IMR-90 (cell line): ENCODE measurements at regions not wholly inside any gene's neighbourhood (a gene's known extent, or its start where the extent isn't known, plus 50 kb on each side); places are given as distances from the start of the nearest gene placed in this dataset.

Experiments
- ATAC-seq: fragments of 200-7000 bp; cut with Tn5 transposase; 2 replicates; pipeline ENCODE4 v1.9.1; 2020; ENCODE audit warnings: low read depth, mild to moderate bottlenecking, moderate library complexity
- BruUV-seq: library from RNA; stranded (reverse); fragments of 400-500 nt; replicated peaks from 2 replicates; lab custom pipeline; 2021; lab: Mats Ljungman, UMichigan
- CTCF ChIA-PET: fragments of 300-600 bp; formaldehyde crosslinking; extraction: SDS; loops from one replicate; lab custom pipeline; 2021; ENCODE audit warnings: antibody characterized with exemption; lab: Yijun Ruan, JAX
- POLR2A ChIA-PET: fragments of 300-600 bp; sonication (Branson Sonifier 250); formaldehyde crosslinking; loops from one replicate; lab custom pipeline; 2022; ENCODE audit warnings: antibody characterized with exemption; ENCODE audit not compliant: unreplicated experiment; lab: Charles Lee
- DNase-seq: peaks from one replicate; pipeline ENCODE4 v3.0.0; 2013
- H2AFZ ChIP-seq: replicated peaks from 2 replicates; pipeline ENCODE3; 2013; ENCODE audit warnings: low read length, mild to moderate bottlenecking; ENCODE audit not compliant: poor library complexity
- H2AK5ac ChIP-seq: 2 replicates; pipeline ENCODE4 v1.6.1; 2013; ENCODE audit warnings: low read depth, low read length, inconsistent platforms
- H2AK9ac ChIP-seq: replicated peaks from 2 replicates; pipeline ENCODE3; 2013; ENCODE audit warnings: mild to moderate bottlenecking, low read depth, low read length, moderate library complexity; ENCODE audit not compliant: poor library complexity
- H2BK120ac ChIP-seq: 2 replicates; pipeline ENCODE4 v1.6.1; 2013; ENCODE audit warnings: low read depth, low read length, inconsistent platforms
- H2BK15ac ChIP-seq: 3 replicates; pipeline ENCODE4 v1.6.1; 2013; ENCODE audit warnings: low read depth, low read length, inconsistent platforms
- H2BK20ac ChIP-seq: 2 replicates; pipeline ENCODE4 v1.6.1; 2013; ENCODE audit warnings: low read depth, mild to moderate bottlenecking, inconsistent platforms, low read length, moderate library complexity
- H2BK5ac ChIP-seq: 2 replicates; pipeline ENCODE4 v1.6.1; 2013; ENCODE audit warnings: mild to moderate bottlenecking, low read depth, low read length, inconsistent platforms; ENCODE audit not compliant: poor library complexity, severe bottlenecking
- H3K14ac ChIP-seq: replicated peaks from 2 replicates; pipeline ENCODE4 v1.6.1; 2013; ENCODE audit warnings: low read depth, low read length, inconsistent platforms
- H3K18ac ChIP-seq: 2 replicates; pipeline ENCODE4 v1.6.1; 2013; ENCODE audit warnings: low read depth, low read length, control low read depth
- H3K23ac ChIP-seq: 2 replicates; pipeline ENCODE4 v1.6.1; 2013; ENCODE audit warnings: low read depth, low read length, inconsistent platforms
- H3K27ac ChIP-seq: 2 replicates; pipeline ENCODE4 v1.5.1; 2013; ENCODE audit warnings: mild to moderate bottlenecking, control low read depth, low read length; ENCODE audit not compliant: insufficient read depth
- H3K27me3 ChIP-seq: 2 replicates; pipeline ENCODE4 v1.6.1; 2013; ENCODE audit warnings: low read length; ENCODE audit not compliant: control insufficient read depth, insufficient read depth
- H3K36me3 ChIP-seq: 2 replicates; pipeline ENCODE4 v1.6.1; 2013; ENCODE audit warnings: low read length, mixed read lengths; ENCODE audit not compliant: control insufficient read depth, insufficient read depth
- H3K4ac ChIP-seq: 2 replicates; pipeline ENCODE4 v1.6.1; 2013; ENCODE audit warnings: low read depth, low read length, inconsistent platforms
- H3K4me1 ChIP-seq: 2 replicates; pipeline ENCODE4 v1.6.1; 2013; ENCODE audit warnings: low read length, mixed read lengths; ENCODE audit not compliant: control insufficient read depth, insufficient read depth
- H3K4me2 ChIP-seq: 2 replicates; pipeline ENCODE4 v1.6.1; 2013; ENCODE audit warnings: low read depth, mild to moderate bottlenecking, control low read depth, low read length, moderate library complexity
- H3K4me3 ChIP-seq: 2 replicates; pipeline ENCODE4 v1.5.1; 2013; ENCODE audit warnings: low read depth, mild to moderate bottlenecking, control low read depth, low read length, moderate library complexity; ENCODE audit not compliant: insufficient read depth
- H3K56ac ChIP-seq: 2 replicates; pipeline ENCODE4 v1.6.1; 2013; ENCODE audit warnings: low read length, inconsistent platforms; ENCODE audit not compliant: insufficient read depth; ENCODE audit errors: extremely low read depth
- H3K79me1 ChIP-seq, 2 experiments: 2 replicates each; pipeline ENCODE4 v1.6.1; 2013; ENCODE audit warnings: low read length in 2 of 2, inconsistent platforms in 1 of 2, low read depth in 1 of 2
- H3K9ac ChIP-seq: 2 replicates; pipeline ENCODE4 v1.6.1; 2013; ENCODE audit warnings: low read depth, low read length, control low read depth
- H3K9me1 ChIP-seq: 2 replicates; pipeline ENCODE4 v1.6.1; 2013; ENCODE audit warnings: low read length, inconsistent platforms; ENCODE audit not compliant: insufficient read depth
- H3K9me3 ChIP-seq: 2 replicates; pipeline ENCODE4 v1.6.1; 2013; ENCODE audit warnings: low read length; ENCODE audit not compliant: control insufficient read depth, insufficient read depth
- H4K20me1 ChIP-seq: 2 replicates; pipeline ENCODE4 v1.6.1; 2013; ENCODE audit warnings: low read length, inconsistent platforms; ENCODE audit not compliant: insufficient read depth
- H4K5ac ChIP-seq: 2 replicates; pipeline ENCODE4 v1.6.1; 2013; ENCODE audit warnings: mild to moderate bottlenecking, low read depth, low read length, control low read depth
- H4K8ac ChIP-seq, 2 experiments: 2 replicates each; pipeline ENCODE4 v1.6.1; 2013; ENCODE audit warnings: low read depth in 2 of 2, low read length in 2 of 2, control low read depth in 1 of 2, inconsistent platforms in 1 of 2
- H4K91ac ChIP-seq: 2 replicates; pipeline ENCODE4 v1.6.1; 2013; ENCODE audit warnings: low read depth, low read length, inconsistent platforms; ENCODE audit not compliant: insufficient read depth
- BHLHE40 ChIP-seq: fragments of 150-350 bp; IDR thresholded peaks from 2 replicates; pipeline ENCODE4 v1.6.1; 2016; ENCODE audit warnings: mild to moderate bottlenecking, low read depth, low read length
- CEBPB ChIP-seq: IDR thresholded peaks from 2 replicates; pipeline ENCODE4 v1.6.1; 2012; ENCODE audit warnings: low read depth, low read length, improper control_type of control experiment
- CHD1 ChIP-seq: IDR thresholded peaks from 2 replicates; pipeline ENCODE4 v1.6.1; 2012; ENCODE audit warnings: low read depth, low read length, improper control_type of control experiment
- FOS ChIP-seq: fragments of 150-350 bp; IDR thresholded peaks from 2 replicates; pipeline ENCODE4 v1.6.1; 2016; ENCODE audit warnings: low read depth, low read length
- MAFK ChIP-seq: IDR thresholded peaks from 2 replicates; pipeline ENCODE4 v1.6.1; 2012; ENCODE audit warnings: low read depth, low read length, improper control_type of control experiment
- MAZ ChIP-seq: IDR thresholded peaks from 2 replicates; pipeline ENCODE4 v1.6.1; 2012; ENCODE audit warnings: low read depth, mild to moderate bottlenecking, low read length, improper control_type of control experiment, moderate library complexity, borderline replicate concordance
- MXI1 ChIP-seq: IDR thresholded peaks from 2 replicates; pipeline ENCODE4 v1.6.1; 2012; ENCODE audit warnings: low read depth, mild to moderate bottlenecking, low read length, moderate library complexity, borderline replicate concordance
- NFE2L2 ChIP-seq: fragments of 150-350 bp; IDR thresholded peaks from 2 replicates; pipeline ENCODE4 v1.6.1; 2016; ENCODE audit warnings: low read depth, mild to moderate bottlenecking, low read length
- POLR2A ChIP-seq: IDR thresholded peaks from 2 replicates; pipeline ENCODE4 v1.6.1; 2012; ENCODE audit warnings: mild to moderate bottlenecking, low read depth, low read length
- RAD21 ChIP-seq: IDR thresholded peaks from 2 replicates; pipeline ENCODE4 v1.6.1; 2012; ENCODE audit warnings: low read length, improper control_type of control experiment
- RCOR1 ChIP-seq: IDR thresholded peaks from 2 replicates; pipeline ENCODE4 v1.6.1; 2012; ENCODE audit warnings: mild to moderate bottlenecking, low read length, improper control_type of control experiment; ENCODE audit not compliant: insufficient replicate concordance
- RFX5 ChIP-seq: IDR thresholded peaks from 2 replicates; pipeline ENCODE4 v1.8.0; 2012; ENCODE audit warnings: low read depth, mild to moderate bottlenecking, low read length, moderate library complexity
- SMC3 ChIP-seq: fragments of 150-350 bp; IDR thresholded peaks from 2 replicates; pipeline ENCODE4 v1.6.1; 2016; ENCODE audit warnings: low read depth, mild to moderate bottlenecking, antibody characterized with exemption, low read length, moderate library complexity
- WGBS, 2 experiments: methylation state at CpG; one replicate each; pipeline versions ENCODE4 v1.1.5 to v1.1.7; 2013; ENCODE audit warnings: missing lambda C conversion rate in 2 of 2; ENCODE audit not compliant: insufficient read length in 1 of 2; ENCODE audit errors: extremely low coverage in 2 of 2; 5-methylcytosine and 5-hydroxymethylcytosine counted together
- dilution Hi-C: fragments of 300-500 bp; cut with HindIII; formaldehyde crosslinking; loops from one replicate; pipeline ENCODE4 v1.14.3; 2018; ENCODE audit warnings: low sequenced_read_pairs; ENCODE audit not compliant: unreplicated experiment
- in situ Hi-C: fragments of 300-500 bp; cut with MboI; formaldehyde crosslinking; loops from 3 replicates; pipeline ENCODE4 v1.14.3; 2019; ENCODE audit warnings: low sequenced_read_pairs, inconsistent platforms, mixed read lengths
- intact Hi-C: fragments of 100-400 bp; cut with micrococcal nuclease; formaldehyde crosslinking; loops from 2 replicates; pipeline ENCODE4 v1.10.0; 2022
- TF ChIP-seq, protein P1 (sequence below): fragments of 150-350 bp; IDR thresholded peaks from 2 replicates; pipeline ENCODE4 v1.6.1; 2016; ENCODE audit warnings: low read depth, mild to moderate bottlenecking, low read length, moderate library complexity, borderline replicate concordance
- TF ChIP-seq, protein P2 (sequence below): fragments of 150-350 bp; IDR thresholded peaks from 2 replicates; pipeline ENCODE4 v1.6.1; 2017; ENCODE audit warnings: mild to moderate bottlenecking, antibody characterized with exemption, low read length, low read depth
- TF ChIP-seq, protein P3 (sequence below): conservative IDR thresholded peaks from 2 replicates; pipeline ENCODE4 v1.5.1; 2012; ENCODE audit warnings: mild to moderate bottlenecking, low read depth, low read length, improper control_type of control experiment

DNA sequence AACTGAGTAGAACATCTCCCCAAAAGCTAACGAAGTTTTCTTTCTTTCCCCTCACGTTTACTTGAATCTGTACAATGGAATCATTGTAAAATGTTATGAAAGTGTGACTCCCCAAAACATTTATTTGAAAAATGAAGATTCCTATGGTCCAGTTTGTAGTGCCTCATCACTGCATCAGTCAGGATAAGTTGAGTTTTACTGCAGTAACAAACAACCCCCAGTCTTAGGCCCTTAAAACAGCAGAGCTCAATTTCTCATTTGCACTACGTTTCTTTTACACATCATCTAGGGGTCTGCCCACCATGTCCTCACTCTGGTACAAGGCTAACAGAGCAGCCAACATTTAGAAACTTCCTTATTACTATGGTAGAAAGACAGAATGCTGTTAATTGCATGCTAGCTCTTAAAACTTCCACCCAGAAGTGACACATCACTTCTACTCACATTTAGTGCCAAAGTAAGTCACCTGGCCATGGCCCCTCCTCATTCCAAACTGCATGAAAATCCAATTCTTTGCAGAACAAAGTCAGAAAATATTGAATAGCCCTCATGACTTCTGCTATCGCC, 546.4 kb downstream of the MED13L start:
- H2BK15ac ChIP-seq = no peak overlapping the region
- ATAC-seq (no peak), DNase-seq (no peak)
- no peaks in the 10 kb centered on the region for H3K9me3 ChIP-seq
- no peaks in the 10 kb centered on the region for H3K9me1 ChIP-seq
- H3K56ac ChIP-seq = no peak overlapping the region
- no peak overlapping the region for H2BK20ac ChIP-seq
- no peak overlapping the region for H3K23ac ChIP-seq
- ChIA-PET CTCF (no interaction called here), POLR2A (no interaction called here)
- no peak overlapping the region for H4K91ac ChIP-seq
- H3K14ac ChIP-seq = no peak overlapping the region
- no peak overlapping the region for H2AFZ ChIP-seq
- no peaks in the 10 kb centered on the region for H3K36me3 ChIP-seq
- no TSS peak for BruUV-seq
- no peak overlapping the region for H2BK5ac ChIP-seq
- H3K4me1 ChIP-seq = no peaks in the 10 kb centered on the region
- no peak overlapping the region for H3K27ac ChIP-seq
- H2AK9ac ChIP-seq = no peak overlapping the region
- no peak overlapping the region for H3K4ac ChIP-seq
- H3K79me1 ChIP-seq = no peaks in the 10 kb centered on the region
- H4K5ac ChIP-seq = no peak overlapping the region
- H3K9ac ChIP-seq = no peak overlapping the region
- no peak overlapping the region for H2BK120ac ChIP-seq
- H2AK5ac ChIP-seq = no peak overlapping the region
- no peak overlapping the region for H3K4me2 ChIP-seq
- intact Hi-C loops = no loop called here
- TF ChIP-seq POLR2A (no peak), SMC3 (no peak), RCOR1 (no peak), NFE2L2 (no peak), RAD21 (no peak), CEBPB (no peak), BHLHE40 (no peak), MXI1 (no peak), CHD1 (no peak), FOS (no peak), MAFK (no peak), MAZ (no peak), RFX5 (no peak)
- TF ChIP-seq, protein P1, sequence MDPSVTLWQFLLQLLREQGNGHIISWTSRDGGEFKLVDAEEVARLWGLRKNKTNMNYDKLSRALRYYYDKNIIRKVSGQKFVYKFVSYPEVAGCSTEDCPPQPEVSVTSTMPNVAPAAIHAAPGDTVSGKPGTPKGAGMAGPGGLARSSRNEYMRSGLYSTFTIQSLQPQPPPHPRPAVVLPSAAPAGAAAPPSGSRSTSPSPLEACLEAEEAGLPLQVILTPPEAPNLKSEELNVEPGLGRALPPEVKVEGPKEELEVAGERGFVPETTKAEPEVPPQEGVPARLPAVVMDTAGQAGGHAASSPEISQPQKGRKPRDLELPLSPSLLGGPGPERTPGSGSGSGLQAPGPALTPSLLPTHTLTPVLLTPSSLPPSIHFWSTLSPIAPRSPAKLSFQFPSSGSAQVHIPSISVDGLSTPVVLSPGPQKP = no peak
- TF ChIP-seq, protein P2, sequence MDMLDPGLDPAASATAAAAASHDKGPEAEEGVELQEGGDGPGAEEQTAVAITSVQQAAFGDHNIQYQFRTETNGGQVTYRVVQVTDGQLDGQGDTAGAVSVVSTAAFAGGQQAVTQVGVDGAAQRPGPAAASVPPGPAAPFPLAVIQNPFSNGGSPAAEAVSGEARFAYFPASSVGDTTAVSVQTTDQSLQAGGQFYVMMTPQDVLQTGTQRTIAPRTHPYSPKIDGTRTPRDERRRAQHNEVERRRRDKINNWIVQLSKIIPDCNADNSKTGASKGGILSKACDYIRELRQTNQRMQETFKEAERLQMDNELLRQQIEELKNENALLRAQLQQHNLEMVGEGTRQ = no peak
- TF ChIP-seq, protein P3, sequence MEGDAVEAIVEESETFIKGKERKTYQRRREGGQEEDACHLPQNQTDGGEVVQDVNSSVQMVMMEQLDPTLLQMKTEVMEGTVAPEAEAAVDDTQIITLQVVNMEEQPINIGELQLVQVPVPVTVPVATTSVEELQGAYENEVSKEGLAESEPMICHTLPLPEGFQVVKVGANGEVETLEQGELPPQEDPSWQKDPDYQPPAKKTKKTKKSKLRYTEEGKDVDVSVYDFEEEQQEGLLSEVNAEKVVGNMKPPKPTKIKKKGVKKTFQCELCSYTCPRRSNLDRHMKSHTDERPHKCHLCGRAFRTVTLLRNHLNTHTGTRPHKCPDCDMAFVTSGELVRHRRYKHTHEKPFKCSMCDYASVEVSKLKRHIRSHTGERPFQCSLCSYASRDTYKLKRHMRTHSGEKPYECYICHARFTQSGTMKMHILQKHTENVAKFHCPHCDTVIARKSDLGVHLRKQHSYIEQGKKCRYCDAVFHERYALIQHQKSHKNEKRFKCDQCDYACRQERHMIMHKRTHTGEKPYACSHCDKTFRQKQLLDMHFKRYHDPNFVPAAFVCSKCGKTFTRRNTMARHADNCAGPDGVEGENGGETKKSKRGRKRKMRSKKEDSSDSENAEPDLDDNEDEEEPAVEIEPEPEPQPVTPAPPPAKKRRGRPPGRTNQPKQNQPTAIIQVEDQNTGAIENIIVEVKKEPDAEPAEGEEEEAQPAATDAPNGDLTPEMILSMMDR = no peak
- no peak overlapping the region for H3K4me3 ChIP-seq
- no peaks in the 10 kb centered on the region; the same call in 1 of the 2 replicates for H3K27me3 ChIP-seq
- no CpG with 5 or more reads among the region's 4 CpGs for WGBS, 2 experiments
- in situ Hi-C loops = no loop called here
- no peak overlapping the region for H4K8ac ChIP-seq
- no peaks in the 10 kb centered on the region for H4K20me1 ChIP-seq
- H3K18ac ChIP-seq = no peak overlapping the region
- dilution Hi-C loops = no loop called here
